HG02938 (cell line): ENCODE measurements at regions not wholly inside any gene's neighbourhood (a gene's known extent, or its start where the extent isn't known, plus 50 kb on each side); places are given as distances from the start of the nearest gene placed in this dataset.

Source experiments
- ATAC-seq: cut with Tn5 transposase; IDR thresholded peaks from one replicate; pipeline ENCODE4 v1.9.1; 2021; ENCODE audit warnings: mild to moderate bottlenecking, moderate library complexity; ENCODE audit not compliant: unreplicated experiment

GRCh38 chr12:87795555-87795954, 233.6 kb downstream of the C12orf50 start:
- ATAC-seq = no peak

- no peak for ATAC-seq
These were observed 234.3 kb downstream of the C12orf50 start for GRCh38 chr12:87794854-87795253.

DNA sequence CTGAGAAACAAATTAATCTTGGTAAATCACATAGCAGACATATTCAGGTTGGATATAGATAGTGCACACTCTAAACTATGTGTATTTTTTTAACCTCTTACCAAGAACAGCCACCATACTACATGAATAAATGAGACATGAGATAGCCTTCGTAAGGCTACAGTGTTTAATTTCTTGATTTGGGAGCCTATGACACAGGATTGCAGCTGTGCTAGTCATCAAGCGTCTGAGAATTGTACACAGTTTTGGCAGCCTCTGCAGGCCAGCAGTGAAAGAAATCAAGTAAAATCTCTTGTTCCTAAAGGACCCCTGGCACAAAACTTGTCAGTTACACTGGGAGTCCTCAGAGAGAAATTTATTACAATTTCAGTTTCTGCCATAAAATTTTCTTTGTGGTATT, 236.1 kb downstream of the C12orf50 start:
- ATAC-seq = no peak

GRCh38 chr12:87784350-87784749, 244.9 kb downstream of the C12orf50 start:
- ATAC-seq = no peak

DNA sequence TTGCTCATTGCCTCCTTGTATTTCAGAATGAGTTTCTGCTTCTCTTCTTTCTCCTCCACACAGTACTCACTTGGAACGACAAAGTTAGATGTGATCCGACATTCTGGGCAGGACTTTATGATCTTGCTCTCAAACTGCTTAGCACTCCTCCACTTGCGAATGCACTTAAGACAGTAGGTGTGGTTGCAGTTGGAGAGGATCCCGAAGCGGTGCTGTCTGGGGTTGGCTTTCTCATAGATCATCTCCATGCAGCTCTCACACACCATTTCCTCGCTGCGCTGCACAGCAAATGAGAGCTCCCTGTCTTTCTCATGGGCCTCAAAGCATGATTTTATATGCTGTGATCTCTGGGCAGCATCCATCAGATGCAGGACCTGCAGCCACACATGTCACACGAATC, 245.7 kb downstream of the C12orf50 start:
- no peak for ATAC-seq

- ATAC-seq = no peak
These were observed 246.4 kb downstream of the C12orf50 start for GRCh38 chr12:87782838-87783237.

GRCh38 chr12:87779858-87780498, 249.2 kb downstream of the C12orf50 start:
- no peak for ATAC-seq

DNA sequence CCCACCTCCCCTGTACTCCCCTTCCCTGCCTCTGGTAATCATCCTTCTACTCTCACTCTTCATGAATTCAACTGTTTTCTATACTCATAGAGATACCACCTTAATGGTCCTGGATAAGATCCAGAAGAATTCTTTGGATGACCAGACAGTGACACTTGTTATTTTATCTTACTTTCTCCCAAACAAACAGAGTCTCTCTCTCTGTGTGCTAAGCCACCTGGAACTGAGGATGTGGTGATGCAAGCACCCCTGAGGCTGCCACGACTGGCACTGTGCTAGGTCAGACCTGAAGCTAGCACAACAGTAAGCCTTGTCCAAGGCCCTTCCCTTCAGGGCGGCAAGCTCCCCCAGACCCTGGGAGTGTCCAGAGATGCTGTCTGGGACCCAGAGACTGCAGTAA, 250.2 kb downstream of the C12orf50 start:
- no peak for ATAC-seq

- ATAC-seq = no peak
These were observed 251.1 kb downstream of the C12orf50 start for GRCh38 chr12:87778065-87778464.

GRCh38 chr12:87775784-87776183, 253.4 kb downstream of the C12orf50 start:
- no peak for ATAC-seq

GRCh38 chr12:87775051-87775450, 254.2 kb downstream of the C12orf50 start:
- no peak for ATAC-seq

DNA sequence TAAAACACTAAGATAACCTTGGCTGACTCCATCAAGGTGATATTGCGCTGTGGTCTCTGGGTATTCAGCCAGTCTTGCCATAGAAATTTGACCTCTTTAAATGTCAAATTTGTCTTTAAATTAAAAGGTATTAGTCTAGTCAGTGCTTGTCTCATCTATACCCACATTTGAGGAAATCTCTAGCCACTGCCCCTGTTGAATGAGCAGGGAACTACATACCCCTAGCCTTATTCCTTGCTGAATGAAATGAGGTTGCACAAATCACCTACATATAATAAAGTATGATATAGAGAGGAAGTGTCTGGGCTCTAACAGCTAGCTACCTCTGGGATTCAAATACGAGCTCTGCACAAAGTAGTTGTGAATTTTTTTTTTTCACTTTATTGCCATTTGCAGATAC, 256.8 kb downstream of the C12orf50 start:
- no peak for ATAC-seq

- ATAC-seq = no peak
These were observed 260.5 kb downstream of the C12orf50 start for GRCh38 chr12:87768501-87769287.

GRCh38 chr12:87766044-87766443, 263.2 kb downstream of the C12orf50 start:
- no peak for ATAC-seq

DNA sequence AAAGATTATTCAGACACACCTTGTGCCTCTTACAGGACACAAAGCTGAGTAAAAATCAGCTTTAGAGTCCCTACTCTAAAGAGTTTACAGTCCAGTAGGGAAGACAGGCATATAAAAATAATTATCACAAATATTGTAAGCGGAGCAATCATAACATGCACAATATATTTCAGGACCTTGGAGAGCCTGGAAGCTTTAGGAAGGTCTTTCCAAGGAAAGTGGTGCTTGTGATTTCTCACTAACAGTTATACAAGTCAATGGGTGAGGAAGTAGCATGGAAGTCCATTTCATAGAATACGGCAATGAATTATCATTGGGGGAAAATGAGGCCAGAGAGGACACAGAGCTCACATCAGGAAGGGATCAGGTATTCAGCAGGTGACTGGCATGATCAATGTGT, 268.3 kb downstream of the C12orf50 start:
- no peak for ATAC-seq

- no peak for ATAC-seq
These were observed 270.9 kb downstream of the C12orf50 start for GRCh38 chr12:87758271-87758670.

DNA sequence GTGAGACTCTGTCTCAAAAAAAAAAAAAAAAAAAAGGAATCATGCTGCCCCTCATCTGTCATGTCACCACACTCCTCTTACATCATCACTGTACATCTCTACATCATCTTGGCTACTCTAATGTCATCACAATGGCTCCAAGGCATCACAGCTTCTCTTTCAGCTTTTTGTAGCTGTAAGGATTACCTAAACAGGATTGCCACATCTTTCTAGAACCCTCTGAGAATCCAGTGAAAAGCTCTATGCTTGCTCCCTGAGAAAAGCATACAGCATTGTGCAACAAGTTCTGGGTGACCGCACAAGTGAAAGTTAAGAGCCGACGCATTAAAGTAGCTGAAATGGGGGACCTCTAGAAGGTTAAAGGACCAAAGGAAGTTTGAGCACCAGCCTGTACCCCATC, 272.5 kb downstream of the C12orf50 start:
- no peak for ATAC-seq

GRCh38 chr12:87756111-87756510, 273.1 kb downstream of the C12orf50 start:
- ATAC-seq = no peak

- ATAC-seq = no peak
These were observed 300.1 kb downstream of the C12orf50 start for GRCh38 chr12:87728931-87729593.

GRCh38 chr12:87720967-87721366, 308.2 kb downstream of the C12orf50 start:
- no peak for ATAC-seq

GRCh38 chr12:87704374-87704773, 324.8 kb downstream of the C12orf50 start:
- ATAC-seq = no peak

DNA sequence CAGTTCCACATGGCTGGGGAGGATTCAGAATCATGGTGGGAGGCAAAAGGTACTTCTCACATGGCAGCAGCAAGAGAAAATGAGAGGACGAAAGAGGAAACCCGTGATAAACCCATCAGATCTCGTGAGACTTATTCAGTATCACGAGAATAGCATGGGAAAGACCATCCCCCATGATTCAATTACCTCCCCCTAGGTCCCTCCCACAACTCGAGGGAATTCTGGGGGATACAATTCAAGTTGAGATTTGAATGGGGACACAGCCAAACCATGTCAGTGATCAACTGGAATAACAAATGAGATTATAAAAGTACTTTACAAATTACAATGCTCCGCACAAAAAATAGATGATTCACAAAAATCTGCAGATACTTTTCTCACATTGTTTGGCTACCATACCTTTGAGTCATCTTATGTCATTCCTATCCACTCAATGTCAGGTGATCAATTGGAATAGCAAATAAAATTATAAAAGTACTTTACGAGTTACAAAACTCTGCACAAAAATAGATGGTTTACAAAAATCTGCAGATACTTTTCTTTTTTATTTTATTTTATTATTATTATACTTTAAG, 338.9 kb downstream of the C12orf50 start:
- ATAC-seq = no peak
